GM18519 (cell line): ENCODE measurements at regions not wholly inside any gene's neighbourhood (a gene's known extent, or its start where the extent isn't known, plus 50 kb on each side); places are given as distances from the start of the nearest gene placed in this dataset.

Source experiments
- ATAC-seq: cut with Tn5 transposase; IDR thresholded peaks from one replicate; pipeline ENCODE4 v1.9.1; 2021; ENCODE audit warnings: mild to moderate bottlenecking, moderate library complexity; ENCODE audit not compliant: unreplicated experiment, low FRiP score

- no peak for ATAC-seq
Measured at GRCh38 chr2:181823405-181823804, 68.1 kb upstream of the ITPRID2 start.

GRCh38 chr2:181828122-181828705 is 63.3 kb upstream of the ITPRID2 start:
- ATAC-seq = no peak

- no peak for ATAC-seq
Measured at GRCh38 chr2:181829230-181829629, 62.3 kb upstream of the ITPRID2 start.

GRCh38 chr2:181832015-181832414 is 59.5 kb upstream of the ITPRID2 start:
- ATAC-seq = no peak

- no peak for ATAC-seq
Measured at GRCh38 chr2:181836583-181836982, 54.9 kb upstream of the ITPRID2 start.

GRCh38 chr2:181837563-181837962 is 54.0 kb upstream of the ITPRID2 start:
- ATAC-seq = no peak

- no peak for ATAC-seq
Measured at GRCh38 chr2:181839811-181840210, 51.7 kb upstream of the ITPRID2 start.

- ATAC-seq = no peak
Measured at GRCh38 chr2:181841079-181841478, 50.5 kb upstream of the ITPRID2 start.
